ENCODE measurements at regions not wholly inside any gene's neighbourhood (a gene's known extent, or its start where the extent isn't known, plus 50 kb on each side); places are given as distances from the start of the nearest gene placed in this dataset.
"Not testable (repeated sequence)": the region's sequence is repeated elsewhere in the genome, so short reads cannot be mapped to it uniquely, and the experiment has no call there.

- DNase-seq = no peak
Observed at GRCh38 chr17:43315369-43315768, 81.6 kb upstream of the RNU2-1 start.

- no peak for DNase-seq
Observed at GRCh38 chr17:43314611-43315011, 80.8 kb upstream of the RNU2-1 start.

- DNase-seq = no peak
Observed at GRCh38 chr17:43312011-43312410, 78.2 kb upstream of the RNU2-1 start.

- no peak for DNase-seq
Observed at GRCh38 chr17:43309505-43310332, 75.9 kb upstream of the RNU2-1 start.

GRCh38 chr17:43308999-43309398 is 75.2 kb upstream of the RNU2-1 start:
- DNase-seq = no peak

GRCh38 chr17:43304792-43305191 is 71.0 kb upstream of the RNU2-1 start:
- DNase-seq = not testable (repeated sequence)

- DNase-seq = not testable (repeated sequence)
Observed at GRCh38 chr17:43303049-43303448, 69.3 kb upstream of the RNU2-1 start.

- not testable (repeated sequence) for DNase-seq
Observed at GRCh38 chr17:43299300-43300076, 65.7 kb upstream of the RNU2-1 start.

GRCh38 chr17:43289670-43290069 is 55.9 kb upstream of the RNU2-1 start:
- DNase-seq = not testable (repeated sequence)

GRCh38 chr17:43283606-43284005 is 49.8 kb upstream of the RNU2-1 start:
- not testable (repeated sequence) for DNase-seq
